HK-2 (cell line): ENCODE measurements at regions not wholly inside any gene's neighbourhood (a gene's known extent, or its start where the extent isn't known, plus 50 kb on each side); places are given as distances from the start of the nearest gene placed in this dataset.

Experiments used
- DNase-seq: peaks from one replicate; pipeline ENCODE4 v3.0.0-alpha.2; 2018; ENCODE audit not compliant: unreplicated experiment

DNA sequence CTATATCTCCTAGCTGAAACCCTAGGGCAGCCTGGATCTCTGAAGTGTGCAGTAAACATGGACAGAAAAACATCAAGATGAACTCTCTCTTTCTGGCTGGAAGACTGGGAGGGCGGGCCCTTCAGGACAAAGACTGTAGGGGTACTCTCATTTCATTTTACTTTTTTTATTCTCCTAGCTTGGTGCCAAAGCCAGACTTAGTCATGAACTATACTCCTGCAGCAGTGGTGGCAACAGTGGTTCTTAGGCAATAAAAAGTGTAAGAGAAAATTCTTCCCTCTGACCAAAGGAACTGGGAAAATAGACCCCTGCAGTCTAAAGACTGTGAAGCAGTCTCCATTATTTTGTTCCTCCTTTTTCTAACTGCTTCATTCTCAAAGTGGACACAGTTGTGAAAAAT is 213.8 kb upstream of the JUN start:
- no peak for DNase-seq

GRCh38 chr1:58999676-59000075 is 215.8 kb upstream of the JUN start:
- peak; percentile 45 for DNase-seq

DNA sequence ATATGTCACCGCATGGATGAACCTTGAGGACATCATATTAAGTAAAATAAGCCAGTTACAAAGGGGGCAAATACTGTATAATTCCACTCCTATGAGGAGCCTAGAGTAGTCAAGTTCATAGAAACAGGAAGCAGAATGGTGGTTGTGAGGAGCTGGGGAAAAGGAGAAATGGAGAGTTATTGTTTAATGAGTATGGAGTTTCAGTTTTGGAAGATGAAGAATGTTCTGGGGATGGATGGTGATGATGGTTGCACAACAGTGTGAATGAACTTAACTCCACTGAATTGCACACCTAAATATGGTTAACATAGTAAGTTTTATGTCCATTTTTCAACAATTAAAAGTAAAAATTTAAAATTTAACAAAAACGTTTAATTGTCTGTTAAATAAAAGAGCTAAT is 220.9 kb upstream of the JUN start:
- DNase-seq, result no peak

DNA sequence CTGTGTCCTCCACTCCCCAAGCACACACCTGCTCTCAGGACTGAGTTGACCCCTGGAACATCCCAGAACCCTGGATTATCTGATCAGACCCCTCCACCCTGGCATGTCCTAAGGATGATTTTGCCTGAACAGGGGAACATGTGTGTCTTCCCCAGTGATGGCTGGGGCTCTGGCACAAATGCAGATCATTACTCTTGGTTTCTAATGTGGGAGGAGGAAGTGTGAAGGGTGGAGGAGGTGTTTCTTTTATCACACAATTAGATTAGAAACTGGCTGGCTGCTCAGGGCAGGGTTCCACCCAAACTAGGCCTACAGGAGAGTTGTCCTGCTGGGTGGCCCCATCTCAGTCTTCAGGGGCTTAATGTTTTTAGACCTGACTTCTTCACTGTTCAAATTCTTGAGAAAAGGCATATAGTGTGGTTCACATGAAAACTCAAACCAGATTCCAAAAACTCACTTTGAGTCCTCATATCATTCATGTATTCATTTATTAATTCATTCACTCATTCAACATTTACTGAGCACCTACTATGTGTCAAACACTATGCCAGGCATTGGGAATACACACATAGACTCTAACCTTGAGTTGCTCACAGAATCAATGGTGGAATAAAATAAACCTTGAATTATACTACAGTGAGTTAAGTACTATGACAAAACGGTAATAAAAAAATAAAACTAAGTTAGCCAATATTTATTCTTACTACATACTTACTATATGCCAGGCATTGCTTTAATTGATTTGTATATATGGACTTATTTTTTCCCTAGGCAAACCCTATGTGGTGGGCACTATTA is 221.8 kb upstream of the JUN start:
- no peak for DNase-seq

- no peak for DNase-seq
These were observed 222.4 kb upstream of the JUN start for GRCh38 chr1:59006289-59006658.

DNA sequence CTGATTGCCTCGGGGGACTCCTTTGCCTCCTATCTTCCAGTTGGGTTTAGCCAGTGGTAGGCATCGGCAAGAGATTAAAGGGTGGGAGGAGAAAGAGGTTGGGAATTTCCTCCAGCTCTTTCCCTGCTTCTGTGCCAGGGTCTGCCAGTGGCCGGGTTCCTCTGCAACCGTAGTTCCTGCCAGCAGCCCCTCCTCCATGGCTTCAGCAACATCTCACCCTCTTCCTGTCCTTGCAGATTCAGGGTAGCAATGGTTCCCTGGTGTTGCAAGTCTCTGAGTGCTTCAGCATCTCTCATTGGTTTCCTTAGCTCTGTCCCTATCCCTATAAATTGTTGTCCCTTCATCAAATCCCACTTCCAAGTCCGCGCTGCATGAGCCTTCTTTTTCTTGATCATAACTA is 223.1 kb upstream of the JUN start:
- DNase-seq, result no peak

DNA sequence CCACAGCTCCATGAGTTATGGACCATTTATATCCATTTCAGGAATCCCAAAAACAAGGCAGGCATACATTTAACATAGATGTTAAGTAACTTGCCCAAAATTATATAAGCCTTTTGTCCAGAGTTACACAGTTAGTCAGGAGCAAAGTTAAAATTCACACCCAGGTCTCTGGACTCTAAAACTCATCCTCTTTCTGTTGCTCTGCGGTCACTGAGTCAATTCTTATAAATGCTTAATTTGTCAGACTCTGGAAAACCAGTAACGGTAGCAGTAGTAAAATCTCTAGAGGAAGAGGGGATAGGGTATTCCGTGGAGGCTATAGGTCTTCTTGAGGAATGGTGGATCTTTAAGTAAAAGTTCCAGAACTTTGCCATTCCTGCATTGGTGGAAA is 223.6 kb upstream of the JUN start:
- DNase-seq, result no peak

- no peak for DNase-seq
These were observed 224.2 kb upstream of the JUN start for GRCh38 chr1:59007820-59008598.

DNA sequence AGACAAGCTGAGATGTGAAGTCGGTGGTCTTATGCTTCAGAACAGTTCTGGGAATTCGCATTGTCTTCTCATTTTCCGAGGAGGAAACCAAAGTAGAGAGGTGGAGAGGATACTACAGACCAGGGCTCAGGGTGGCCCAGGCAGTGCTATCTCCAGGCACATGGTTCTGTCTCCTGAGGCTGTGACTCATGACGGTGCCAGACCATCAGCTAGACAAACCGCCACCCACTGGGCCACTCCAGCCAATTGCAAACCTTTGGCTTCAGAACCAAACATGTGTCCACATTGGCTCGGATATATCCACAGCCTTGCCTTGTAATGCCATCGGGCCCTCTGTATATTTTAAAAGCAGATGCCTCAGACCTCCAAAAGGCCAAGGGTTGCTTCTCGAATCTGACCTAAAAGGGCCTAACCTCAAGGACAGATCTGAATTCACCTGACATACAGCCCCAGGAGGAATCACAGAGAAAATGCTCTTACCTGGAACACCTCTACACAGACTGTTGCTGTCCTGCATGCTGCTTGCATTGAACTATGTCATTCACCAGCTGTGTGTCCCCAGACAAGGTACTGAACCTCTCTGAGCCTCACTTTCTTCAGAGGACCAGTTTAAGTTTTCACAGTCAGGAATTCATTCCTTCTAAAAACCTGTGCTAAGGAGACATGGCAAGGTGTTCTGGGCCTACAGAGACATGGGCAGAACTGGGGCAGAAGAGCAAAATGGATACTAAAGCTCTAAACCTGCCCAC is 224.9 kb upstream of the JUN start:
- DNase-seq, result no peak

GRCh38 chr1:59011663-59012062 is 227.8 kb upstream of the JUN start:
- DNase-seq, result no peak

DNA sequence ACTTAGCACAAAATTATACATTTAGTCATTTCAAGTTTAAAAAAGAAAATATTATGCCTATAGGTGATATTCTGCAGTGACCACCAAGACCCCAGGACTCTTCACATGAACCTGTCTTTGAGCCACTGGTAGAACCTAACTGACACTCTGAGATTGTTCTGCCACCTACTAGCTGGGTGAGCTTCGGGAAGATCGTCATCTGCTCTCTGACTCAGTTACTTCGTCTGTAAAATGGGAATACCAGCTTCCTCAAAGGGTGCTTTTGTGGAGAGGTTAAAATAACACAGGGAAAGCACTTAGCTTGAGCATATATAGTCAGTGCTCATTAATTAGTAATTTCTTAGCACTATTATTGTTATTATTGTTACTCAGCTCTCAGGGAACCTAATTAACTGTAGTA is 228.5 kb upstream of the JUN start:
- DNase-seq, result no peak

- peak; percentile 51 for DNase-seq
These were observed 229.6 kb upstream of the JUN start for GRCh38 chr1:59013276-59013927.

DNA sequence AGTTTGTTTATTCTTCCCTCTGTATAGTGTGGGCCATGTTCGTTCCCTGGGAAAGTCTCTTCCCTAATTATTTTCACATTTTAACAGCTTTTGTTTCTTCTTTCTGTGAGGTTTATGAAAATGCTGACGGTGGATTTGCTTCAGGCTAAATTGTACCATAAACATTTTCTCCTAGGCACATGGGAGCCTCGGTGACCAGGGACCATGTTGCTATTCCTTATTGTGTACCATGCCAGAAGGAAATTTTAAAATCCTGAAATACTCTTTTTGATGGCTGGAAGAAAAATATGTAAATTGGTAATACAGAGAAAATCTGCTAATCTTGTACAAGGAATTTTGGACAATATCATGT is 230.1 kb upstream of the JUN start:
- DNase-seq, result no peak

GRCh38 chr1:59014827-59015226 is 231.0 kb upstream of the JUN start:
- no peak for DNase-seq

DNA sequence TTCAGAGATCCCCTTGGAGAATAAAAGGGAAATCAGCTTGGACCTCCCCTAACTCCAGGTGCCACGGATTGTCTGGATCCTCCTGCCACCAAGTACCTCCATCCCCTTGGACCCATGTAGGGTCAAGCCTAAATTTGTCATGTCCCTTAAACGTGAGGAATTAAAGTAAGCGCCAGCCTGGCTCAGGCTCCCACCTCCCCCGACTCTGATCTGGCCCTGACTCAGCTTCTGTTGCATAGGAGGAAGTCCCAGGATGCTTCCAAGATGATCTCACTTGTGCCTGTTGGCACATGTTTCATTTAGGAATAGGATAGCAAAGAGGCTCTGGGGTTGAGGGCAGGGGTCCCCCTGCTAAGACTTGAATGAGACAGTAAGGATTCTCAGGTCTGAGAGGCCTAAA is 231.9 kb upstream of the JUN start:
- peak; percentile 35 for DNase-seq

GRCh38 chr1:59016390-59016789 is 232.5 kb upstream of the JUN start:
- DNase-seq, result no peak

GRCh38 chr1:59017501-59018231 is 233.8 kb upstream of the JUN start:
- no peak for DNase-seq

GRCh38 chr1:59018446-59018845 is 234.6 kb upstream of the JUN start:
- DNase-seq, result no peak

DNA sequence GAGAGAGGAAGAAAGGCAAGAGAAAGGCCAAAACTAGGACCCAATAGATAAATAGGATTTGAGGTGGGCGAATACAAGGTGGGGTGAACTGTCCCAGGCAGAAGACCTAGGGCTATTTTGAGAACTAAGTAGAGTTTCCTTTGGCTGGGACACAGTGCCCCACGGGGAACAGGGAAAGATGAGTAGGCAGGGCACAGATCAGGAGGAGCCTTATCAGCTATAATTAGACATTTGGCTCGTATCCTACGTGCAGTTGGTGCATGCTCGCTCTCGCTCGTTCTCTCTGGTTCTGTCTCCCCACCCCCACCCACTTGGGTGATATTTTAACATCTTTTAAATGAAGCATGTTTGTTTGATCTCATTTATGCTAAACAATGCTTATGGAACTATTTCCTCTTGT is 235.0 kb upstream of the JUN start:
- no peak for DNase-seq

DNA sequence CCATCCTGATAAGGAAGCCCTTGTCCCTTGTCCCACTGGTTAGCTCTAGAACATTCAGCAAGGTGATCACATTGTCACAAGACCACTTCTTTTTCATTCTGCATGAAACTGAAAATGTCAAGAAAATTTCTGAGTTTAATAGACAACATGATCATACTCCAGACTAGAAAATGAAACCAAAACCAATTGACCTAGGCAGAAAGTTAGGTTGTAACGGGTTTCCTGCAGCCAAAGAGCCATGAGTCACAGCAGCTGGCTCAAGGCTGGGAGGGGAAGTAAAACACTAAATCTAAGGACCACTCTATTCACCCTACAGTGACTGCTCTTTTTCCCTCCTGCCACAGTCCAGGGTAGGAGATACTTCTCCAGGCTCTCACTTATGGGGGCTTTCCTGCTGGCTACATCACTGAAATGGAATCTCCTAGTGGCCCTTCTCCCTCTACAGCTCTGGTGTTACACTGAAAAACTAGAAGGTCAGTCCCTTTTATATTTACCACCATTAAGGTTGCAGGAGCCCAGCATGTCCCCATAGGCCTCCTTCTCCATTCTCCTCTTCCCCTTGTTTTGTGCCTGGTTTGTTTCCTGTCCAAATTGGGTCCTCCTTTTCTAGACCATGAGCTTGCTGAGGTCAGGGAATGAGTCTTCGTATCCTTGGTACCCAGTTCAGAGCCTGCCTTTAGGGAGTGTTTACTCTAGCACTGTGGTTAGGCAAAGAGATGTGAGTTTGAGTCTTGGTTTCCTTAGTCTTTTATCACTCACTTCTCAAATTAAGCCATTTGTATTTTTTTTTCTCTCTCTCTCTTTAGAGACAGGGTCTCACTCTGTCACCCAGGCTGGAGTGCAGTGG is 236.5 kb upstream of the JUN start:
- peak; percentile 35 for DNase-seq

DNA sequence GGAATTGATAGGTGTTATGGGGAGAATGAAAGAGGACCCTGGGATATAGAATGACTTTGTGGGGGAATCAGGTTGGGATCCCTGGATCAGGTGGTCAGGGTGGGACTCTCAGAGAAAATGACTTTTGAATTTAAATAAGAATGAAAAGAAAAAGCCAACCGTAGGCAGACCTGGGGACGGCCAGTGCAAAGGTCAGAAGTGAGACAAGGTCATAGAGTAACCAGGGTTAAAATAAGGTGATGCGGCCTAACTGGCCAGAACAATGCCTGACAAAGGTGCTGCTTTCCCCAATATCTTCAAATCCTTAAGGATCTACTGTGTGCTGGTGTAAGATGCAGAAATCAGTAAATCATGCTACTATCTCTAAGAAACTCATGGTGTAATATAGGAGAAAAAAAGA is 238.4 kb upstream of the JUN start:
- DNase-seq, result no peak
